Erythroblast (primary cell): ENCODE measurements at regions not wholly inside any gene's neighbourhood (a gene's known extent, or its start where the extent isn't known, plus 50 kb on each side); places are given as distances from the start of the nearest gene placed in this dataset.

Experiments used
- GATA1 ChIP-seq: IDR thresholded peaks from 2 replicates; pipeline ENCODE4 v1.6.1; 2011; ENCODE audit warnings: low read depth, mild to moderate bottlenecking, control low read depth, low read length, moderate library complexity
- POLR2A ChIP-seq: IDR thresholded peaks from 2 replicates; pipeline ENCODE4 v1.6.1; 2011; ENCODE audit warnings: mild to moderate bottlenecking, low read length

DNA sequence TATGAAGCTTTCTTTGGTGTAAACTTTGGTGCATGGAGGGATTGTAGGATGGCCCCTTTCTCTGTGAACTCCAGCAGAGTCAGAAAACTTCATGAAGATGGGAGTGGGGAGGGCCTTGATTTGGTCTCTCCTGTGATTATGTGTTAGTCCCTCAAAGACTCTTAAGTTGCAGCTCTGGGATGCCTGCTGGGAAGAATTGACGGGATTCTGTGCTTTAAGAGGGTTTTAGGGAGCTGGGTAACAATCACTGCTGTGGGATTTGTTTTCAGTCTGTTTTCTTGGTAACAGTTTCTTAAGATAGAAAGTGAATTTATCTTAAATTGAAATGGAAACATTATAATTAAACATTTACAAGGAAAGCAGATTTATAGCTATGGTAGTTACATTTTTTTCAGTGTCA lies 378.1 kb downstream of the AACS start:
- no peak for TF ChIP-seq POLR2A
- no peak for TF ChIP-seq GATA1
